GM21390 (cell line): ENCODE measurements at regions not wholly inside any gene's neighbourhood (a gene's known extent, or its start where the extent isn't known, plus 50 kb on each side); places are given as distances from the start of the nearest gene placed in this dataset.
"Not testable (repeated sequence)": the region's sequence is repeated elsewhere in the genome, so short reads cannot be mapped to it uniquely, and the experiment has no call there.

ENCODE experiments used
- ATAC-seq: cut with Tn5 transposase; IDR thresholded peaks from one replicate; pipeline ENCODE4 v1.9.1; 2021; ENCODE audit not compliant: unreplicated experiment

- ATAC-seq: no peak
These were observed 69.7 kb downstream of the RPS6KA4 start for GRCh38 chr11:64428693-64429092.

GRCh38 chr11:64429970-64430369 is 71.0 kb downstream of the RPS6KA4 start:
- no peak for ATAC-seq

- ATAC-seq: no peak
These were observed 71.7 kb downstream of the RPS6KA4 start for GRCh38 chr11:64430645-64431044.

- ATAC-seq: no peak
These were observed 77.0 kb downstream of the RPS6KA4 start for GRCh38 chr11:64436000-64436399.

- no peak for ATAC-seq
These were observed 78.5 kb downstream of the RPS6KA4 start for GRCh38 chr11:64437426-64437825.

GRCh38 chr11:64438986-64439771 is 80.2 kb downstream of the RPS6KA4 start:
- ATAC-seq: no peak

GRCh38 chr11:64439772-64440491 is 81.0 kb downstream of the RPS6KA4 start:
- not testable (repeated sequence) for ATAC-seq

GRCh38 chr11:64441127-64441526 is 82.2 kb downstream of the RPS6KA4 start:
- no peak for ATAC-seq

GRCh38 chr11:64443001-64443400 is 84.0 kb downstream of the RPS6KA4 start:
- no peak for ATAC-seq

- ATAC-seq: no peak
These were observed 86.0 kb downstream of the RPS6KA4 start for GRCh38 chr11:64444838-64445441.

- no peak for ATAC-seq
These were observed 86.7 kb downstream of the RPS6KA4 start for GRCh38 chr11:64445651-64446050.

- no peak for ATAC-seq
These were observed 89.1 kb downstream of the RPS6KA4 start for GRCh38 chr11:64447831-64448598.

- ATAC-seq: no peak
These were observed 89.8 kb downstream of the RPS6KA4 start for GRCh38 chr11:64448599-64449380.

- peak; percentile 61 for ATAC-seq
These were observed 90.6 kb downstream of the RPS6KA4 start for GRCh38 chr11:64449381-64450167.

- no peak for ATAC-seq
These were observed 91.2 kb downstream of the RPS6KA4 start for GRCh38 chr11:64450168-64450560.

- ATAC-seq: no peak
These were observed 92.9 kb downstream of the RPS6KA4 start for GRCh38 chr11:64451856-64452255.

- no peak for ATAC-seq
These were observed 94.5 kb downstream of the RPS6KA4 start for GRCh38 chr11:64453466-64453865.

- no peak for ATAC-seq
These were observed 96.7 kb downstream of the RPS6KA4 start for GRCh38 chr11:64455456-64456261.
